ENCODE measurements at regions not wholly inside any gene's neighbourhood (a gene's known extent, or its start where the extent isn't known, plus 50 kb on each side); places are given as distances from the start of the nearest gene placed in this dataset.

DNA sequence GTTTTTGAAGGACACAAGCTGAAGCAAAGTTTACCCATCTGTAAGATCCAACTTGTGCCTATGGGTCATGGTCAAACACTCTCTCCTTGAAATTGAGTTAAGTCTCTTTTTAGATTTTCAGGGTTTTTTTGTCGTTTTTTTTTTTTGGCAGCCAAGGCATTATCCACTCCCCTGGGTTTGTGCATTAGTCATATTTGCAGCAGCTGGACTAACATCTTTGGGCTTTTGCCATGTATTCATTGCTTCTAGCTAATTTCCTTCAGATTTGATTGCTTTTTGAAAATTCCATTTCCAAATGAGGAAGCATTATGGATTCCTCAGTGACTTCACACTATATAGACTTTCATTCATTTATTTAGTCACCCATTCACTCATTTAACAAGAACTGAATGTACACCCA lies 80.3 kb upstream of the SRRM4 start:
- peaks cover 0 to 5% (median 2%) of the 10 kb centered on the region in 4 donors for H3K27me3 ChIP-seq (ENCODE audit: control insufficient read depth in 4 of 4, insufficient read depth in 4 of 4, low read length in 3 of 4)
- DNase-seq (ENCODE audit: low spot score), result no peak
- no peak overlapping the region for H3K27ac ChIP-seq (ENCODE audit: low read depth in 1 of 2, low read length in 2 of 2)
- no peak overlapping the region for H3K4me3 ChIP-seq (ENCODE audit: low read depth in 1 of 3, low read length in 3 of 3)
- TF ChIP-seq EGR1 (IDR thresholded peaks at IDR 0.05; ENCODE audit: low read depth in 2 of 2) (no peak), HNF4A (conservative IDR thresholded peaks at IDR 0.05) (no peak), NR2F2 (IDR thresholded peaks at IDR 0.05) (no peak), RXRA (IDR thresholded peaks at IDR 0.05) (no peak), YY1 (IDR thresholded peaks at IDR 0.05) (no peak), RAD21 (IDR thresholded peaks at IDR 0.05) (no peak), SP1 (IDR thresholded peaks at IDR 0.05) (no peak), JUND (IDR thresholded peaks at IDR 0.05) (no peak), TAF1 (conservative IDR thresholded peaks at IDR 0.05) (no peak), FOXA2 (IDR thresholded peaks at IDR 0.05) (no peak), HNF4G (IDR thresholded peaks at IDR 0.05) (no peak), GABPA (IDR thresholded peaks at IDR 0.05 in 1 of 2, conservative IDR thresholded peaks at IDR 0.05 in 1 of 2) (no peak), FOXA1 (IDR thresholded peaks at IDR 0.05) (no peak)
- TF ChIP-seq, protein P1, sequence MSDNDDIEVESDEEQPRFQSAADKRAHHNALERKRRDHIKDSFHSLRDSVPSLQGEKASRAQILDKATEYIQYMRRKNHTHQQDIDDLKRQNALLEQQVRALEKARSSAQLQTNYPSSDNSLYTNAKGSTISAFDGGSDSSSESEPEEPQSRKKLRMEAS (IDR thresholded peaks at IDR 0.05), result no peak
- TF ChIP-seq, protein P2, sequence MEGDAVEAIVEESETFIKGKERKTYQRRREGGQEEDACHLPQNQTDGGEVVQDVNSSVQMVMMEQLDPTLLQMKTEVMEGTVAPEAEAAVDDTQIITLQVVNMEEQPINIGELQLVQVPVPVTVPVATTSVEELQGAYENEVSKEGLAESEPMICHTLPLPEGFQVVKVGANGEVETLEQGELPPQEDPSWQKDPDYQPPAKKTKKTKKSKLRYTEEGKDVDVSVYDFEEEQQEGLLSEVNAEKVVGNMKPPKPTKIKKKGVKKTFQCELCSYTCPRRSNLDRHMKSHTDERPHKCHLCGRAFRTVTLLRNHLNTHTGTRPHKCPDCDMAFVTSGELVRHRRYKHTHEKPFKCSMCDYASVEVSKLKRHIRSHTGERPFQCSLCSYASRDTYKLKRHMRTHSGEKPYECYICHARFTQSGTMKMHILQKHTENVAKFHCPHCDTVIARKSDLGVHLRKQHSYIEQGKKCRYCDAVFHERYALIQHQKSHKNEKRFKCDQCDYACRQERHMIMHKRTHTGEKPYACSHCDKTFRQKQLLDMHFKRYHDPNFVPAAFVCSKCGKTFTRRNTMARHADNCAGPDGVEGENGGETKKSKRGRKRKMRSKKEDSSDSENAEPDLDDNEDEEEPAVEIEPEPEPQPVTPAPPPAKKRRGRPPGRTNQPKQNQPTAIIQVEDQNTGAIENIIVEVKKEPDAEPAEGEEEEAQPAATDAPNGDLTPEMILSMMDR (IDR thresholded peaks at IDR 0.05; ENCODE audit: low read depth, low read length, missing input control), result no peak
- TF ChIP-seq, protein P3, sequence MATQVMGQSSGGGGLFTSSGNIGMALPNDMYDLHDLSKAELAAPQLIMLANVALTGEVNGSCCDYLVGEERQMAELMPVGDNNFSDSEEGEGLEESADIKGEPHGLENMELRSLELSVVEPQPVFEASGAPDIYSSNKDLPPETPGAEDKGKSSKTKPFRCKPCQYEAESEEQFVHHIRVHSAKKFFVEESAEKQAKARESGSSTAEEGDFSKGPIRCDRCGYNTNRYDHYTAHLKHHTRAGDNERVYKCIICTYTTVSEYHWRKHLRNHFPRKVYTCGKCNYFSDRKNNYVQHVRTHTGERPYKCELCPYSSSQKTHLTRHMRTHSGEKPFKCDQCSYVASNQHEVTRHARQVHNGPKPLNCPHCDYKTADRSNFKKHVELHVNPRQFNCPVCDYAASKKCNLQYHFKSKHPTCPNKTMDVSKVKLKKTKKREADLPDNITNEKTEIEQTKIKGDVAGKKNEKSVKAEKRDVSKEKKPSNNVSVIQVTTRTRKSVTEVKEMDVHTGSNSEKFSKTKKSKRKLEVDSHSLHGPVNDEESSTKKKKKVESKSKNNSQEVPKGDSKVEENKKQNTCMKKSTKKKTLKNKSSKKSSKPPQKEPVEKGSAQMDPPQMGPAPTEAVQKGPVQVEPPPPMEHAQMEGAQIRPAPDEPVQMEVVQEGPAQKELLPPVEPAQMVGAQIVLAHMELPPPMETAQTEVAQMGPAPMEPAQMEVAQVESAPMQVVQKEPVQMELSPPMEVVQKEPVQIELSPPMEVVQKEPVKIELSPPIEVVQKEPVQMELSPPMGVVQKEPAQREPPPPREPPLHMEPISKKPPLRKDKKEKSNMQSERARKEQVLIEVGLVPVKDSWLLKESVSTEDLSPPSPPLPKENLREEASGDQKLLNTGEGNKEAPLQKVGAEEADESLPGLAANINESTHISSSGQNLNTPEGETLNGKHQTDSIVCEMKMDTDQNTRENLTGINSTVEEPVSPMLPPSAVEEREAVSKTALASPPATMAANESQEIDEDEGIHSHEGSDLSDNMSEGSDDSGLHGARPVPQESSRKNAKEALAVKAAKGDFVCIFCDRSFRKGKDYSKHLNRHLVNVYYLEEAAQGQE (IDR thresholded peaks at IDR 0.05), result no peak
- TF ChIP-seq, protein P4, sequence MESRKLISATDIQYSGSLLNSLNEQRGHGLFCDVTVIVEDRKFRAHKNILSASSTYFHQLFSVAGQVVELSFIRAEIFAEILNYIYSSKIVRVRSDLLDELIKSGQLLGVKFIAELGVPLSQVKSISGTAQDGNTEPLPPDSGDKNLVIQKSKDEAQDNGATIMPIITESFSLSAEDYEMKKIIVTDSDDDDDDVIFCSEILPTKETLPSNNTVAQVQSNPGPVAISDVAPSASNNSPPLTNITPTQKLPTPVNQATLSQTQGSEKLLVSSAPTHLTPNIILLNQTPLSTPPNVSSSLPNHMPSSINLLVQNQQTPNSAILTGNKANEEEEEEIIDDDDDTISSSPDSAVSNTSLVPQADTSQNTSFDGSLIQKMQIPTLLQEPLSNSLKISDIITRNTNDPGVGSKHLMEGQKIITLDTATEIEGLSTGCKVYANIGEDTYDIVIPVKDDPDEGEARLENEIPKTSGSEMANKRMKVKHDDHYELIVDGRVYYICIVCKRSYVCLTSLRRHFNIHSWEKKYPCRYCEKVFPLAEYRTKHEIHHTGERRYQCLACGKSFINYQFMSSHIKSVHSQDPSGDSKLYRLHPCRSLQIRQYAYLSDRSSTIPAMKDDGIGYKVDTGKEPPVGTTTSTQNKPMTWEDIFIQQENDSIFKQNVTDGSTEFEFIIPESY (IDR thresholded peaks at IDR 0.05), result no peak
- TF ChIP-seq, protein P5, sequence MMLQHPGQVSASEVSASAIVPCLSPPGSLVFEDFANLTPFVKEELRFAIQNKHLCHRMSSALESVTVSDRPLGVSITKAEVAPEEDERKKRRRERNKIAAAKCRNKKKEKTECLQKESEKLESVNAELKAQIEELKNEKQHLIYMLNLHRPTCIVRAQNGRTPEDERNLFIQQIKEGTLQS (IDR thresholded peaks at IDR 0.05), result no peak
- no peaks in the 10 kb centered on the region for H3K9me3 ChIP-seq (ENCODE audit: control insufficient read depth in 4 of 4, low read length in 3 of 4)
- no peak overlapping the region for H3K9ac ChIP-seq (ENCODE audit: low read depth in 1 of 2, low read length in 2 of 2)
- H3K36me3 ChIP-seq (ENCODE audit: control insufficient read depth in 4 of 4, insufficient read depth in 3 of 4, low read depth in 1 of 4, low read length in 3 of 4), result no peaks in the 10 kb centered on the region
- no peaks in the 10 kb centered on the region for H3K4me1 ChIP-seq (ENCODE audit: control insufficient read depth in 4 of 4, insufficient read depth in 4 of 4, low read length in 3 of 4)
- WGBS, result 48% methylated on average over 1 of the region's 1 CpG
